NT2/D1 (cell line): ENCODE measurements at regions not wholly inside any gene's neighbourhood (a gene's known extent, or its start where the extent isn't known, plus 50 kb on each side); places are given as distances from the start of the nearest gene placed in this dataset.

Experiments used
- DNase-seq: peaks from one replicate; pipeline ENCODE4 v3.0.0-alpha.2; 2011; ENCODE audit warnings: low read depth, low spot score
- H3K27me3 ChIP-seq: 2 replicates; pipeline ENCODE4 v1.6.0; 2011; ENCODE audit warnings: mild to moderate bottlenecking; ENCODE audit not compliant: insufficient read length, insufficient read depth
- H3K36me3 ChIP-seq: 2 replicates; pipeline ENCODE4 v1.6.1; 2011; ENCODE audit warnings: mild to moderate bottlenecking, low read length, mixed read lengths; ENCODE audit not compliant: insufficient read depth, insufficient read length
- H3K4me1 ChIP-seq: 2 replicates; pipeline ENCODE4 v1.5.1; 2011; ENCODE audit not compliant: insufficient read depth, insufficient read length
- H3K4me3 ChIP-seq: 2 replicates; pipeline ENCODE4 v1.5.1; 2011; ENCODE audit warnings: low read depth; ENCODE audit not compliant: insufficient read length
- H3K9ac ChIP-seq: 2 replicates; pipeline ENCODE4 v1.6.0; 2011; ENCODE audit warnings: low read depth; ENCODE audit not compliant: insufficient read length
- H3K9me3 ChIP-seq: 2 replicates; pipeline ENCODE4 v1.5.1; 2011; ENCODE audit warnings: mild to moderate bottlenecking, low read length; ENCODE audit not compliant: insufficient read depth
- SUZ12 ChIP-seq: IDR thresholded peaks from 2 replicates; pipeline ENCODE4 v1.6.1; 2011; ENCODE audit not compliant: insufficient read length, insufficient read depth; ENCODE audit errors: extremely low read depth
- YY1 ChIP-seq: IDR thresholded peaks from 2 replicates; pipeline ENCODE4 v1.6.1; 2011; ENCODE audit not compliant: insufficient read length, insufficient read depth
- ZNF274 ChIP-seq: IDR thresholded peaks from 2 replicates; pipeline ENCODE4 v1.6.1; 2011; ENCODE audit warnings: mild to moderate bottlenecking, low read depth, low read length

- H3K9me3 ChIP-seq = no peaks in the 10 kb centered on the region
- H3K27me3 ChIP-seq = no peaks in the 10 kb centered on the region
- DNase-seq = no peak
- H3K36me3 ChIP-seq = no peaks in the 10 kb centered on the region
- TF ChIP-seq ZNF274 = no peak
- TF ChIP-seq SUZ12 = no peak
- TF ChIP-seq YY1 = no peak
- no peak overlapping the region for H3K9ac ChIP-seq
- no peak overlapping the region for H3K4me3 ChIP-seq
- no peaks in the 10 kb centered on the region for H3K4me1 ChIP-seq
These were observed 169.2 kb downstream of the NOC3L start for GRCh38 chr10:94193466-94193924.

- TF ChIP-seq SUZ12 = no peak
- no peak for TF ChIP-seq ZNF274
- H3K36me3 ChIP-seq = no peaks in the 10 kb centered on the region
- H3K9ac ChIP-seq = no peak overlapping the region
- H3K4me3 ChIP-seq = no peak overlapping the region
- no peak for DNase-seq
- H3K27me3 ChIP-seq = no peaks in the 10 kb centered on the region
- H3K9me3 ChIP-seq = no peaks in the 10 kb centered on the region
- no peaks in the 10 kb centered on the region for H3K4me1 ChIP-seq
These were observed 168.5 kb downstream of the NOC3L start for GRCh38 chr10:94194256-94194655.

- Histone ChIP-seq H3K4me1 (no peaks in the 10 kb centered on the region), H3K27me3 (no peaks in the 10 kb centered on the region), H3K4me3 (no peak overlapping the region), H3K9ac (no peak overlapping the region), H3K9me3 (no peaks in the 10 kb centered on the region), H3K36me3 (no peaks in the 10 kb centered on the region)
- TF ChIP-seq SUZ12 (no peak), YY1 (no peak), ZNF274 (no peak)
- no peak for DNase-seq
These were observed 165.5 kb downstream of the NOC3L start for GRCh38 chr10:94197241-94197640.

- no peaks in the 10 kb centered on the region for H3K36me3 ChIP-seq
- H3K27me3 ChIP-seq = no peaks in the 10 kb centered on the region
- H3K9ac ChIP-seq = no peak overlapping the region
- no peaks in the 10 kb centered on the region for H3K9me3 ChIP-seq
- no peak overlapping the region for H3K4me3 ChIP-seq
- DNase-seq = no peak
- TF ChIP-seq ZNF274 = no peak
- TF ChIP-seq YY1 = no peak
- no peak for TF ChIP-seq SUZ12
- H3K4me1 ChIP-seq = no peaks in the 10 kb centered on the region
These were observed 164.4 kb downstream of the NOC3L start for GRCh38 chr10:94198324-94198723.

GRCh38 chr10:94199565-94199964 lies 163.2 kb downstream of the NOC3L start:
- no peaks in the 10 kb centered on the region for H3K27me3 ChIP-seq
- no peak for TF ChIP-seq YY1
- TF ChIP-seq ZNF274 = no peak
- TF ChIP-seq SUZ12 = no peak
- DNase-seq = no peak

GRCh38 chr10:94200146-94200837 lies 162.4 kb downstream of the NOC3L start:
- H3K9me3 ChIP-seq = no peaks in the 10 kb centered on the region
- no peaks in the 10 kb centered on the region for H3K4me1 ChIP-seq
- no peak overlapping the region for H3K9ac ChIP-seq
- DNase-seq = no peak
- H3K36me3 ChIP-seq = no peaks in the 10 kb centered on the region
- H3K27me3 ChIP-seq = no peaks in the 10 kb centered on the region
- TF ChIP-seq YY1 (no peak), ZNF274 (no peak), SUZ12 (no peak)
- no peak overlapping the region for H3K4me3 ChIP-seq

More at GRCh38 chr10:94199565-94199964, 163.2 kb downstream of the NOC3L start:
- H3K4me3 ChIP-seq = no peak overlapping the region
- no peaks in the 10 kb centered on the region for H3K36me3 ChIP-seq
- H3K9me3 ChIP-seq = no peaks in the 10 kb centered on the region
- no peak overlapping the region for H3K9ac ChIP-seq
- H3K4me1 ChIP-seq = no peaks in the 10 kb centered on the region

GRCh38 chr10:94205396-94205831 lies 157.3 kb downstream of the NOC3L start:
- Histone ChIP-seq H3K4me3 (no peak overlapping the region), H3K36me3 (no peaks in the 10 kb centered on the region), H3K27me3 (no peaks in the 10 kb centered on the region), H3K9ac (no peak overlapping the region), H3K9me3 (no peaks in the 10 kb centered on the region), H3K4me1 (no peaks in the 10 kb centered on the region)
- TF ChIP-seq ZNF274 (no peak), SUZ12 (no peak), YY1 (no peak)
- DNase-seq = no peak

GRCh38 chr10:94206176-94206575 lies 156.6 kb downstream of the NOC3L start:
- no peaks in the 10 kb centered on the region for H3K36me3 ChIP-seq
- no peak overlapping the region for H3K4me3 ChIP-seq
- DNase-seq = no peak
- no peaks in the 10 kb centered on the region for H3K27me3 ChIP-seq
- no peak overlapping the region for H3K9ac ChIP-seq
- TF ChIP-seq SUZ12 (no peak), ZNF274 (no peak), YY1 (no peak)
- H3K9me3 ChIP-seq = no peaks in the 10 kb centered on the region
- no peaks in the 10 kb centered on the region for H3K4me1 ChIP-seq
